ENCODE measurements at regions not wholly inside any gene's neighbourhood (a gene's known extent, or its start where the extent isn't known, plus 50 kb on each side); places are given as distances from the start of the nearest gene placed in this dataset.
"Not testable (repeated sequence)": the region's sequence is repeated elsewhere in the genome, so short reads cannot be mapped to it uniquely, and the experiment has no call there.

- DNase-seq (ENCODE audit: low read depth in 2 of 2): no peak
Measured at GRCh38 chrX:118257781-118258180, 88.1 kb upstream of the WDR44 start.

GRCh38 chrX:118259213-118259612 is 86.7 kb upstream of the WDR44 start:
- no peak for DNase-seq (ENCODE audit: low read depth in 2 of 2)

- DNase-seq (ENCODE audit: low read depth in 2 of 2): no peak
Measured at GRCh38 chrX:118261151-118261550, 84.8 kb upstream of the WDR44 start.

GRCh38 chrX:118271775-118272174 is 74.1 kb upstream of the WDR44 start:
- no peak for DNase-seq (ENCODE audit: low read depth in 2 of 2)

GRCh38 chrX:118272242-118272641 is 73.7 kb upstream of the WDR44 start:
- DNase-seq (ENCODE audit: low read depth in 2 of 2): no peak

GRCh38 chrX:118286066-118286762 is 59.7 kb upstream of the WDR44 start:
- no peak for DNase-seq (ENCODE audit: low read depth in 2 of 2)

- not testable (repeated sequence) for DNase-seq (ENCODE audit: low read depth in 2 of 2)
Measured at GRCh38 chrX:118295818-118296217, 50.1 kb upstream of the WDR44 start.

All from stimulated activated CD4-positive, alpha-beta T cell treated with anti-CD3 and anti-CD28 coated beads, Interleukin-4, amount 100 ng/mL, for 48 hours (primary cell).